Activated CD4-positive, alpha-beta T cell treated with anti-CD3 and anti-CD28 coated beads, Interleukin-2, amount 50 U/mL, for 1 hour (primary cell): ENCODE measurements at regions not wholly inside any gene's neighbourhood (a gene's known extent, or its start where the extent isn't known, plus 50 kb on each side); places are given as distances from the start of the nearest gene placed in this dataset.
"Not testable (repeated sequence)": the region's sequence is repeated elsewhere in the genome, so short reads cannot be mapped to it uniquely, and the experiment has no call there.

Experiments
- DNase-seq: peaks from one replicate; pipeline ENCODE4 v3.0.0-alpha.2; 2020

GRCh38 chr7:86002858-86003257 is 640.9 kb upstream of the GRM3 start:
- no peak for DNase-seq

- DNase-seq, result no peak
Observed at GRCh38 chr7:85997515-85997914, 646.2 kb upstream of the GRM3 start.

- no peak for DNase-seq
Observed at GRCh38 chr7:85995101-85995500, 648.6 kb upstream of the GRM3 start.

- DNase-seq, result no peak
Observed at GRCh38 chr7:85980740-85981139, 663.0 kb upstream of the GRM3 start.

GRCh38 chr7:85974176-85974575 is 669.5 kb upstream of the GRM3 start:
- no peak for DNase-seq

GRCh38 chr7:85972504-85973141 is 671.1 kb upstream of the GRM3 start:
- DNase-seq, result no peak

- DNase-seq, result no peak
Observed at GRCh38 chr7:85954961-85955360, 688.7 kb upstream of the GRM3 start.

- no peak for DNase-seq
Observed at GRCh38 chr7:85950871-85951270, 692.8 kb upstream of the GRM3 start.

GRCh38 chr7:85950418-85950817 is 693.3 kb upstream of the GRM3 start:
- no peak for DNase-seq

GRCh38 chr7:85947767-85948166 is 695.9 kb upstream of the GRM3 start:
- DNase-seq, result no peak

GRCh38 chr7:85940798-85941197 is 702.9 kb upstream of the GRM3 start:
- no peak for DNase-seq

GRCh38 chr7:85931919-85932318 is 711.8 kb upstream of the GRM3 start:
- no peak for DNase-seq

- DNase-seq, result no peak
Observed at GRCh38 chr7:85928500-85928899, 715.2 kb upstream of the GRM3 start.

GRCh38 chr7:85927226-85927625 is 716.5 kb upstream of the GRM3 start:
- DNase-seq, result no peak

GRCh38 chr7:85924062-85924461 is 719.6 kb upstream of the GRM3 start:
- DNase-seq, result no peak

- no peak for DNase-seq
Observed at GRCh38 chr7:85916016-85916415, 727.7 kb upstream of the GRM3 start.

- no peak for DNase-seq
Observed at GRCh38 chr7:85914437-85914836, 727.6 kb upstream of the SEMA3D start.

- no peak for DNase-seq
Observed at GRCh38 chr7:85908051-85908450, 721.2 kb upstream of the SEMA3D start.

- no peak for DNase-seq
Observed at GRCh38 chr7:85897967-85898366, 711.1 kb upstream of the SEMA3D start.

GRCh38 chr7:85896531-85896930 is 709.7 kb upstream of the SEMA3D start:
- DNase-seq, result no peak

GRCh38 chr7:85895835-85896234 is 709.0 kb upstream of the SEMA3D start:
- no peak for DNase-seq

GRCh38 chr7:85891900-85892299 is 705.0 kb upstream of the SEMA3D start:
- DNase-seq, result not testable (repeated sequence)

GRCh38 chr7:85890244-85890811 is 703.5 kb upstream of the SEMA3D start:
- no peak for DNase-seq

- DNase-seq, result no peak
Observed at GRCh38 chr7:85887133-85887532, 700.3 kb upstream of the SEMA3D start.

- DNase-seq, result no peak
Observed at GRCh38 chr7:85882335-85882734, 695.5 kb upstream of the SEMA3D start.
